Activated CD4-positive, alpha-beta T cell treated with anti-CD3 and anti-CD28 coated beads, Interleukin-2, Interleukin-4, amounts not matched to agents 100 ng/mL and 50 ng/mL, durations not matched to agents 16 hours and 8 hours (primary cell): ENCODE measurements at regions not wholly inside any gene's neighbourhood (a gene's known extent, or its start where the extent isn't known, plus 50 kb on each side); places are given as distances from the start of the nearest gene placed in this dataset.

ENCODE experiments used
- DNase-seq: peaks from one replicate; pipeline ENCODE4 v3.0.0-alpha.2; 2020; ENCODE audit warnings: low spot score

DNA sequence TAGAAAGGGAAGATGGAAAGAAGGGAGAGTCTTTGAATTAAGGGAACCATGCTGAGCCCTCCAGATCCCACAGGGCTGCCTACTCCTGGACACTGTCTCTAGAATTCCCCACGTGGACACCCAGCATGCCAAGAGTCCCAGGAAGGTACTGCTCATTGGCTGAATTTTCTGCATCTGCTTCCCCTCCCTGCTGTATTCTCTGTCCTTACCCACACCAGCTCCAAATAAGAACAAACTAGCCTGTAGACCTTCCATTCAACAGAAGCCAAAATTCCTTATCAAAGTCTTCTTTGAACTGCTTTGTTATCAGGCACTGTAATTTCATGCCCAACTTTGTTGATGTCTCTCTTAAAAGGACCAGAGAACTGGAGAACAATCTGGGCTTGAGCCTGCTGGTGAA is 305.9 kb upstream of the ARGLU1 start:
- no peak for DNase-seq

- DNase-seq, result no peak
Observed at GRCh38 chr13:106867249-106867648, 299.3 kb upstream of the ARGLU1 start.

GRCh38 chr13:106865716-106866440 is 297.9 kb upstream of the ARGLU1 start:
- DNase-seq, result no peak

DNA sequence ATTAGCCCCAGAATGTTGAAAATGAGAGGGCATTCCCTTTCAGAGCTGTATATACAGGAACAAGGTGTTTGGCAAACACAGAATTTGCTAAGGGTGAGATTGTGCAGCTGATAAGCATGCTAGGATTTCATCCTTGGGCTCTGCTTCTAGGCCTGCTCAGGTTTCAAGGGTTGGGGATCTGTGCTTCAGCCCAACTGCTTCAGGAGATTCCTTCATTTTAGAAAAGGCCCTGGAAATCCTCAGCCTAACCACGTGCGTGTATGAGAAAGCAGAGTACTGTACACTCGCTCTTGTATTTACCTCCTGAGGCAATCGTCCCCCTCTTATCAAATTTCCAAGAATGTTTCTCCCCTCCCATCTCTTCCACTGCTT is 291.6 kb upstream of the ARGLU1 start:
- no peak for DNase-seq

DNA sequence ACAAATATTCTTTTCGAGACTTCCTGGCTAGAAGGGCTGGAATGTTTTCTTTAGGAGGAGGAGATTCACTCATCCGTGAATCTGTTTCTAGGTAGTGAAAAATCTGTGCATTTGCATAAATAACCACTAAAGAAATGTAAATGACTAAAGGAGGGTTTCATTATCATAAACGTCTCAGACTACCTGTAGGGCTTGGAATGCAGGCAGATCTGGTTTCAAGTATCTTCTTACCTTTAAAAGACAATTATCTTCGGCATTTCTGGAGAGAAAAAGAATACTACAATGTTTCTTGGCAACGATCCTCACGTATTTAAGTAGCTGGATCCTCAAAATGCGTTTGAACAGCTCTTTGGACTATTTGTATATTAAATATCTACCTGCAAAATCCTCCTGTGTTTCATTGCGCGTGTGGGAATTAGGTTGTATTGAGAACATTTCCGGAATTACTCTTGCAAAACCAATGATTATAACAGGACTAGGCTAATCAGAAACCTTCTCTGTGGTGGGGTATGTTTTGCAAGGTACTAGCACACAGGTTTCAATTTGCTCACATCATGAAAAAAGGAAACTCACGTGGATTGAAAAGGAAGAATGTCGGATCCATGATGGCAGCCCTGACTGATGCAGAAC is 291.1 kb upstream of the ARGLU1 start:
- DNase-seq, result no peak

DNA sequence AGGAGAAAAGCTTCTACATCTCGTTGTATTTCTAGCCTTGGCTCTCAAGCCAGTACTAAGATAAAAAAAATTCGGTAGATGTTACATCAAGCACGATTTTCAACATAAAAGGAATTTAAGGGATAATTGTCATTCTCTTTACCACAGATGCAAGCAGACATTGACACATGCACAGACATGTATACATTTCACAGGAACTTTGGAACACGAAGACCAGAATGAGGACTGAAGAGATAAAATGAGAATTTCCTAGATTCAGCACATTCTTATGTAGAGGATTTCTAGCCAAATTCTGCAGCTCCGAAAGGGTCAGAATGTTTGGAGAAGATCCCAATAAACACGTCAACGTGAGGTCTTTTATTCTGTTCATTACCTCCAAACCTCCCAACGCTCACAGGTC is 284.5 kb upstream of the ARGLU1 start:
- DNase-seq, result no peak

DNA sequence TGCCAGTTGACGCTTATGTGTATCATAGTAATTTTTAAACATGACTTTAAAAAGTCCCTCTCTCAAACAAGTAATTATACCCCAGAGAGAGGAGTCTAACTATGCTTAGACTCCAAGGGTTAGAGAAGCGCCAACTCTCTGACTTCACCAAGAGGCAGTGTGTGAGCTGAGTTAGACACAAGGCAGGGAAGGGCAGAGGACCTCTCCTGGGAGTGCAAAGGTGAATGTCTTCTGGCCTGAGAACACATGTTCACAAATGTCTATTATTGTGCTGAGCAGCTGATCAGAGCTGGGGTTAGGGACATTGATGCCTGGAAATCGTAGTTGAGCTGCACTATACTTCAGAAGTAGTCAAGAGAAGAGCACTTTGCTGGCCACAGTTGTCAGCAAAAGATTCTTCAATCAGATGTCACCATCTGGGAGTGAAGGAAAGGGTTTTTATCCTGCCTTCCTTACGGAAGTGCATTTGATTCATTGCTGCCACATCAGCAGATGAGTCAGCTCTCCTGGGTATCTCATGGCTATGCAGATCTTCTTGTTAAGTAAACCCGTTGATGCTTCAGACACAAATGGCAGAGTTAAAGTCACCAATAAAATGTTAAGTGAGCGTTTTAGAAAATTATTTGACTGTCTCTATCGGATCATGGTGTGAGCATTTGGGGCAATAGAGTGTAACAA is 283.2 kb upstream of the ARGLU1 start:
- DNase-seq, result no peak

DNA sequence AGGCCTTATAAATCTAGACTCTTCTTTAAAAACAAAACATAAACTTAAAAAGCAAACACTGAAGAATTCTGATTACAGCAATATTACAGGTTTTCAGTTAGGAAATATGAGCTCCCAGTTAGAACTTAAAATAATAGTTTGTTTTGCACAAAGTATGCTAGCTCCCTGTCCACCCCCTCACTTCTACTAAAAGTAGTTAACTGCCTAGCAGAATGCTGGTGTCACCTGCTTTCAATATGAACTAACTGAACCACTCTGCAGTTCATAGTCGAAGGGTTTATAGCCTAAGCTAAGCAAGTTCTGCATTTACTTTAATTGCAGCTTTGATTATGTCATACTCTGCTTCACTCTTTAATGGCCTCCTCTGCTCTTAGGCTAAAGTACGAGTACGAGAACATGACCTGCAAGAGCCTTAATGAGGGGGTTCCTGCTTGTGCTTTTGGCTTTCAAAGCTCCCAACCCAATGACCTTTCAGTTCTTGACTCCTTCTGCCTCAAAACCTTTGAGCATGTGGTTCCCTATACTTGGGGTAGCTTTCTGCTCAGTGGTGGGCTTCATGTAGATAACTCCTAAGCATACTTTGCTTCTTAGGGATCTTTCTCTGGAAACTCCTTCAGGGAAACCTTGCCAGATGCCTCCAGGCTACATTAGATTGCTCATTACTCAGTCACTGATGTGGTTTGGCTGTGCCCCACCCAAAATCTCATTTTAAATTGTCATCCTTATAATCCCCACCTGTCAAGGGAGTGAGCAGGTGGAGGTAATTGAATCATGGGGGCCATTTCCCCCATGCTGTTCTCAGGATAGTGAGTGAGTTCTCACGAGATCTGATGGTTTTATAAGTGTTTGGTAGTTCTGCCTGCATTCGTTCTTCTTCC is 278.9 kb upstream of the ARGLU1 start:
- no peak for DNase-seq

DNA sequence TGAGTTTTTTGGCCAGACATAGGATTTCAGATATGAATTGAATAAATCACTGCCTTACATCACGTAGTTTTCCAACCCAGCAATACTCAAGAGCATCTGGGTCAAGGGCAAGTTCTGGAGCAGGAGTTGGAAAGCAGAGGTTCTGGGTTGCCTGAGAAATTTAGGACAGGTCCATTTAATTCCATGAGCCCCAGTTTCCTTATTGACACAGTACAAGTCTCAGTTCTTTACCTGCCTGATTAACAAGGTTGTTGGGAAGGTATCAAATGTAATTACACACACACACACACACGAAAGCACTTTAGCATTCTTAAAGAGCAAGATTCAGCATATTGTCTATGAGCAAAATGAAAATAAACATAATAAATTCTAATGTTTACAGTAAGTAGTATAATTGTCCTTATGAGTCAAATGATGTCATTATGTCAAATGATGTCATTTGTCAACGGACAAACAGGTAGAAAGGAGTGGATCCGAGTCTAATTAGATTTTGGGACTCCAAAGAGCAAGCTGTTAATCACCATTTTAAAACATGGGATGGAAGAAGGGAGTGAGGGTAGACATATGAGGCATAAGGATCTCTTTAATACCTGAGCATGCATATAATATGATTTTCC is 268.4 kb upstream of the ARGLU1 start:
- no peak for DNase-seq

- DNase-seq, result no peak
Observed at GRCh38 chr13:106835477-106835876, 267.5 kb upstream of the ARGLU1 start.

DNA sequence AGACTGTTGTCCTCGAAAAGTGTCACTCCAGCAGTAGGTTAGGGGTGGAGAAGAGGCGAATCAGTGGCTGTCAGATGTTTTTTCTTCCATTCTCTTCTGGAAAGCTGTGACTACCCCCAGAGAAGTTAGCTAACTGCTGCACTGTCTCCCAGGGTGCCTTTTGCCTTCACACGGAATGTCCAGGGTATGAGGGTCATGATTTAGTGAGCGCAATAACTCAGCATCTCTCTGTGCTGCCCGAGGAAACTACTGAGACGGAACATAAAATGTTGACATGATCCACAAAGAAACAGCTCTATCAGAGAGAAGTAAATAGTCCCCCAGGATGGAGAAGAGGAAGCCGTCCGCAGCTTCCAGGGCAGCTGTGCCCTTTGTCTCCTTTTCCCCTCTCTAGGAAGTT is 254.0 kb upstream of the ARGLU1 start:
- DNase-seq, result no peak

- DNase-seq, result no peak
Observed at GRCh38 chr13:106819413-106820180, 251.7 kb upstream of the ARGLU1 start.

DNA sequence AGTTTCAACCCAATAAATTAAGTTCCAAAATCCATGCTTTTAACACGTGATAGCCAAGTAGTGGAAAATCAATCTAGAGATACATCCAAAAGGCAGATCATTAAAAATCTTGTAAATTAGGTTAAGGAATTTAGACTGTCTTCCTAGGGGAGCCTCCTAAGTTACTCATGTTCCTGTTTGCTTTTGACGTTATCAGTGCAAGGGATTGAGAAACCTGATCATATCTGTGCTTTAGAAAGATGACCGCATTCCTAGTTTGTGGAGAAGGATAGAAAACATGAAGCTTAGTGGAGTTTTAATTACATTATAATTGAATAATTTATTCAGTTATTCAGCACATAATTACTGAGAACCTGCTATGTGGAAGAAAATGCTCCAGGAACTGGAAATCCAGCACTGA is 251.0 kb upstream of the ARGLU1 start:
- DNase-seq, result no peak

DNA sequence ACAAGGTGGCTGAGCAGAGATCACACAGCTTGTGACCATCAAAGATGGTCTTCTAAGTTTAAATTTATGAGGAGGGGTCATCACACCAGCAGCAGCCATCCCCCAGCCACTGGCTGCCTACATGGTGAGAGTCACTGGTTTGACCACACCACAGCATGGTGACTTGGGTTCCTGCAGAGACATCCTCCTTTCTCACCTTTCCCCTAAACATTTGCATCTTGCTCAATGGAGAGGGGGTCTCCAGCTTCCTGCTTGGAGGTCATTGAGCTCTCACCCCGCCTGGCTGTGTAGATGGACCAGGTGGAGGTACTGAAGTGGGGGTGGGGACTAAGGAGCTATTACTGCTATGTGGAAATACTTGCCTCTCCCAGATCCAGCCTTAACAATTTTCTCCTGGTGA is 247.6 kb upstream of the ARGLU1 start:
- DNase-seq, result no peak

DNA sequence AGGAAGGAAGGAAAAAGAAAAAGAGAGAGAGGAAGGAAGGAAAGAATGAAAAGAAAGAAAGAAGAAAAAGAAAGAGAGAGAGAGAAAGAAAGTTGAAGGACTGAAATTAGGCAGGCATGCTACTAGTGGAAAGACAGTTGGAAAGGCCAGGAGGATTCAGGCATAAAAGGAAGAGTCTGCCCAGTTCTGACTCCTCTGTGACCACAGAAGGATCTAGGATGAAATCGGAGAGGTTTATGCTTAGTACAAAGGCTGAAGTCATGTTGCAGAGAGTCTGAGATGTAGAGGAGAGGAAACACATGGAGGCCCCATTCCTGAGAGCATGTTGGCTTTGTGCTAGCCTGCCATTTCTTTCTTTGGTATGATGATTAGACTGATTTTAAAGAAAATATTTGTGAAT is 246.5 kb upstream of the ARGLU1 start:
- DNase-seq, result no peak

GRCh38 chr13:106810069-106810468 is 242.1 kb upstream of the ARGLU1 start:
- DNase-seq, result no peak

- DNase-seq, result no peak
Observed at GRCh38 chr13:106804991-106805390, 237.1 kb upstream of the ARGLU1 start.

- no peak for DNase-seq
Observed at GRCh38 chr13:106802917-106803316, 235.0 kb upstream of the ARGLU1 start.

DNA sequence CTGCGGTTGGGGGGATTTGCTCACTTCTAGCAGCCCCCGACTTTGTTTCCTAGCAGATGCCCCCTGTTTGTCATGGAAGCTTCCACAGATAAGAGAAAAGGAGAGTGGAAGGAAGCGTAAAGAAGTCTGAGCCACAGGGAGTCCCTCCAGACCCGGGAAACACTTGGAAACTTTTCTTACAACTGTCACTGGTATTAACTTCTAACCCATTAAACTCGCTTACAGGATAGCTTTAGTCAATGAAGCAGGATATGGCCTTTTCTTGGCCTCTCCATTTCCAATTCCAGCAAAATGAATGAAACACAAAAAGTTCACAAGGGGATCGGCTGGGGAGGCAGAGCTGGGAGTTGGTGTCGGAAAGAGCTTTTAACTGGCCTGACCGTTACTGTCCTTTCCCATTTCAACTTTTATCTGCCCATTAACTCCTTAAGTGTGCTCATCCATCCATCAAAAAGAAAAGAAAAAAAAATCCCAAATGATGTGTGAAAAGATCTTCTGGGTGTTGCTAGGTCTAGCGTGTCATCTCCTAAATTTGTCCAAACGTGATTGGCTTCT is 231.9 kb upstream of the ARGLU1 start:
- no peak for DNase-seq

- no peak for DNase-seq
Observed at GRCh38 chr13:106797081-106797640, 229.2 kb upstream of the ARGLU1 start.
